Natural killer cell (primary cell): ENCODE measurements at regions not wholly inside any gene's neighbourhood (a gene's known extent, or its start where the extent isn't known, plus 50 kb on each side); places are given as distances from the start of the nearest gene placed in this dataset.

Experiments used
- ATAC-seq, 3 donors: fragments of 150-1000 bp in 2 of 3; fragments of 200-7000 bp in 1 of 3; cut with Tn5 transposase; 1 replicate in 1 of 3; 2 replicates in 2 of 3; pipeline ENCODE4 v1.10.0; 2021; ENCODE audit warnings: mild to moderate bottlenecking in 2 of 3, moderate library complexity in 2 of 3
- DNase-seq, 2 donors: peaks; one replicate each; pipeline versions ENCODE4 v3.0.0 to v3.0.0-alpha.2; 2013 to 2021; ENCODE audit warnings: mixed read lengths in 1 of 2
- H3K27ac ChIP-seq: one replicate; pipeline ENCODE4 v1.5.1; 2013; ENCODE audit warnings: mild to moderate bottlenecking, low read length
- H3K27me3 ChIP-seq: one replicate; pipeline ENCODE4 v1.6.1; 2013; ENCODE audit warnings: low read length; ENCODE audit not compliant: control insufficient read depth, insufficient read depth
- H3K36me3 ChIP-seq: one replicate; pipeline ENCODE4 v1.6.1; 2013; ENCODE audit warnings: low read length; ENCODE audit not compliant: control insufficient read depth, insufficient read depth
- H3K4me1 ChIP-seq: one replicate; pipeline ENCODE4 v1.6.1; 2013; ENCODE audit warnings: low read length; ENCODE audit not compliant: control insufficient read depth, insufficient read depth
- H3K4me3 ChIP-seq: one replicate; pipeline ENCODE4 v1.5.1; 2013; ENCODE audit warnings: low read length
- H3K9me3 ChIP-seq: one replicate; pipeline ENCODE4 v1.6.1; 2013; ENCODE audit warnings: low read length; ENCODE audit not compliant: control insufficient read depth, insufficient read depth
- H3K27ac Mint-ChIP-seq, 2 donors: one replicate each; pipeline ENCODE4 v1.8.0; 2022; ENCODE audit warnings: mild to moderate bottlenecking in 2 of 2, mixed read lengths in 2 of 2, moderate library complexity in 1 of 2
- H3K27me3 Mint-ChIP-seq, 2 donors: one replicate each; pipeline ENCODE4 v1.8.0; 2022; ENCODE audit warnings: low read depth in 2 of 2, mixed read lengths in 2 of 2
- H3K36me3 Mint-ChIP-seq: one replicate; pipeline ENCODE4 v1.8.0; 2022; ENCODE audit warnings: mixed read lengths
- H3K4me1 Mint-ChIP-seq, 2 donors: one replicate each; pipeline ENCODE4 v1.8.0; 2022; ENCODE audit warnings: mixed read lengths in 2 of 2
- H3K4me3 Mint-ChIP-seq: one replicate; pipeline ENCODE4 v1.8.0; 2022; ENCODE audit warnings: mild to moderate bottlenecking, moderate library complexity, mixed read lengths
- H3K9me3 Mint-ChIP-seq, 2 donors: one replicate each; pipeline ENCODE4 v1.8.0; 2022; ENCODE audit warnings: mixed read lengths in 2 of 2
- CTCF ChIP-seq: fragments of 200-600 bp; IDR thresholded peaks from one replicate; pipeline ENCODE4 v1.8.0; 2022; ENCODE audit warnings: antibody characterized with exemption
- WGBS: methylation state at CpG from one replicate; pipeline ENCODE4 v1.1.7; 2013; ENCODE audit warnings: missing lambda C conversion rate; ENCODE audit not compliant: insufficient coverage; 5-methylcytosine and 5-hydroxymethylcytosine counted together
- intact Hi-C: fragments of 100-400 bp; cut with micrococcal nuclease; formaldehyde crosslinking; loops from one replicate; pipeline ENCODE4 v1.14.2; 2022

- no peak overlapping the region for H3K27ac ChIP-seq
- no peak overlapping the region for H3K4me3 Mint-ChIP-seq
- H3K4me1 ChIP-seq, result no peaks in the 10 kb centered on the region
- H3K4me1 Mint-ChIP-seq, result no peaks in the 10 kb centered on the region
- no peak overlapping the region for H3K4me3 ChIP-seq
- no peaks in the 10 kb centered on the region for H3K27me3 Mint-ChIP-seq
- DNase-seq, result no peak
- H3K27me3 ChIP-seq, result no peaks in the 10 kb centered on the region
- H3K36me3 ChIP-seq, result no peaks in the 10 kb centered on the region
- H3K36me3 Mint-ChIP-seq, result peaks cover 11% of the 10 kb centered on the region
- no peak for TF ChIP-seq CTCF
- 90% methylated on average over 1 of the region's 2 CpGs for WGBS
- peaks cover 5 to 6% of the 10 kb centered on the region in 2 donors for H3K9me3 Mint-ChIP-seq
- no peak overlapping the region for H3K27ac Mint-ChIP-seq
- no peak for ATAC-seq
- H3K9me3 ChIP-seq, result no peaks in the 10 kb centered on the region
- intact Hi-C loops, result no loop called here
These were observed 1372.2 kb upstream of the TMEFF2 start for GRCh38 chr2:193566886-193567285.

- Mint-ChIP-seq H3K9me3 (peaks cover 5 to 8% of the 10 kb centered on the region in 2 donors), H3K4me1 (no peaks in the 10 kb centered on the region), H3K27ac (no peak overlapping the region), H3K27me3 (no peaks in the 10 kb centered on the region), H3K36me3 (peaks cover 11% of the 10 kb centered on the region), H3K4me3 (no peak overlapping the region)
- Histone ChIP-seq H3K4me1 (no peaks in the 10 kb centered on the region), H3K9me3 (no peaks in the 10 kb centered on the region), H3K27me3 (no peaks in the 10 kb centered on the region), H3K36me3 (no peaks in the 10 kb centered on the region), H3K4me3 (no peak overlapping the region), H3K27ac (no peak overlapping the region)
- no peak for DNase-seq
- no peak for ATAC-seq
- no peak for TF ChIP-seq CTCF
- 80% methylated on average over 2 of the region's 2 CpGs for WGBS
- intact Hi-C loops, result no loop called here
These were observed 1371.5 kb upstream of the TMEFF2 start for GRCh38 chr2:193566276-193566675.

GRCh38 chr2:193562031-193562430 is 1367.3 kb upstream of the TMEFF2 start:
- ATAC-seq (no peak), DNase-seq (no peak)
- Histone ChIP-seq H3K27ac (no peak overlapping the region), H3K36me3 (no peaks in the 10 kb centered on the region), H3K9me3 (no peaks in the 10 kb centered on the region), H3K27me3 (no peaks in the 10 kb centered on the region), H3K4me3 (no peak overlapping the region), H3K4me1 (no peaks in the 10 kb centered on the region)
- no peaks in the 10 kb centered on the region for H3K4me1 Mint-ChIP-seq
- H3K27me3 Mint-ChIP-seq, result no peaks in the 10 kb centered on the region
- H3K27ac Mint-ChIP-seq, result no peak overlapping the region
- no peak for TF ChIP-seq CTCF
- no peaks in the 10 kb centered on the region for H3K36me3 Mint-ChIP-seq
- intact Hi-C loops, result no loop called here
- H3K4me3 Mint-ChIP-seq, result no peak overlapping the region
- H3K9me3 Mint-ChIP-seq, result peaks cover 1 to 7% of the 10 kb centered on the region in 2 donors

GRCh38 chr2:193561054-193561453 is 1366.3 kb upstream of the TMEFF2 start:
- H3K4me1 Mint-ChIP-seq, result no peaks in the 10 kb centered on the region
- no peak overlapping the region for H3K4me3 Mint-ChIP-seq
- H3K27ac ChIP-seq, result no peak overlapping the region
- H3K27ac Mint-ChIP-seq, result no peak overlapping the region
- no peaks in the 10 kb centered on the region for H3K27me3 ChIP-seq
- DNase-seq (no peak), ATAC-seq (no peak)
- H3K4me1 ChIP-seq, result no peaks in the 10 kb centered on the region
- H3K9me3 ChIP-seq, result no peaks in the 10 kb centered on the region
- no peaks in the 10 kb centered on the region for H3K36me3 ChIP-seq
- H3K9me3 Mint-ChIP-seq, result peaks cover 3 to 7% of the 10 kb centered on the region in 2 donors
- H3K36me3 Mint-ChIP-seq, result no peaks in the 10 kb centered on the region
- TF ChIP-seq CTCF, result no peak
- no peak overlapping the region for H3K4me3 ChIP-seq
- intact Hi-C loops, result no loop called here
- no peaks in the 10 kb centered on the region for H3K27me3 Mint-ChIP-seq
- 80% methylated on average over 3 of the region's 3 CpGs for WGBS
